Activated B cell treated with CpG ODN at 0.5 μM for 24 hours (primary cell): ENCODE measurements at regions not wholly inside any gene's neighbourhood (a gene's known extent, or its start where the extent isn't known, plus 50 kb on each side); places are given as distances from the start of the nearest gene placed in this dataset.

Experiments used
- ATAC-seq: fragments of 200-7000 bp; cut with Tn5 transposase; one replicate; pipeline ENCODE4 v1.10.0; 2021; ENCODE audit warnings: low read depth, mild to moderate bottlenecking, moderate library complexity
- CTCF ChIA-PET: fragments of 350-600 bp; sonication (Branson Sonifier 250); formaldehyde crosslinking; loops from one replicate; lab custom pipeline; 2021; ENCODE audit warnings: antibody characterized with exemption; lab: Charles Lee
- POLR2A ChIA-PET: fragments of 350-600 bp; sonication (Branson Sonifier 250); formaldehyde crosslinking; loops from one replicate; lab custom pipeline; 2021; ENCODE audit warnings: antibody characterized with exemption; lab: Charles Lee
- DNase-seq: peaks from one replicate; pipeline ENCODE4 v3.0.0; 2022
- H3K27ac Mint-ChIP-seq: one replicate; pipeline ENCODE4 v1.8.0; 2020; ENCODE audit warnings: mixed read lengths
- H3K27me3 Mint-ChIP-seq: one replicate; pipeline ENCODE4 v1.8.0; 2021; ENCODE audit warnings: mixed read lengths
- H3K36me3 Mint-ChIP-seq: one replicate; pipeline ENCODE4 v1.8.0; 2021; ENCODE audit warnings: low read depth, mixed read lengths
- H3K4me1 Mint-ChIP-seq: one replicate; pipeline ENCODE4 v1.8.0; 2021; ENCODE audit warnings: mixed read lengths
- H3K4me3 Mint-ChIP-seq: one replicate; pipeline ENCODE4 v1.8.0; 2020; ENCODE audit warnings: mild to moderate bottlenecking, mixed read lengths
- H3K9me3 Mint-ChIP-seq: one replicate; pipeline ENCODE4 v1.8.0; 2020; ENCODE audit warnings: mixed read lengths
- CTCF ChIP-seq: fragments of 200-600 bp; IDR thresholded peaks from one replicate; pipeline ENCODE4 v1.8.0; 2022; ENCODE audit warnings: antibody characterized with exemption, mild to moderate bottlenecking
- intact Hi-C: fragments of 100-400 bp; cut with micrococcal nuclease; formaldehyde crosslinking; loops from one replicate; pipeline ENCODE4 v1.15.1; 2024

- Mint-ChIP-seq H3K27me3 (no peaks in the 10 kb centered on the region), H3K4me3 (no peak overlapping the region), H3K4me1 (no peaks in the 10 kb centered on the region), H3K9me3 (peaks cover 21% of the 10 kb centered on the region), H3K36me3 (no peaks in the 10 kb centered on the region), H3K27ac (no peak overlapping the region)
- ATAC-seq: no peak
- DNase-seq: no peak
- no peak for TF ChIP-seq CTCF
- ChIA-PET CTCF (no interaction called here), POLR2A (no interaction called here)
- intact Hi-C loops: no loop called here
These were observed 183.5 kb upstream of the DPYD start for GRCh38 chr1:98104289-98104688.

DNA sequence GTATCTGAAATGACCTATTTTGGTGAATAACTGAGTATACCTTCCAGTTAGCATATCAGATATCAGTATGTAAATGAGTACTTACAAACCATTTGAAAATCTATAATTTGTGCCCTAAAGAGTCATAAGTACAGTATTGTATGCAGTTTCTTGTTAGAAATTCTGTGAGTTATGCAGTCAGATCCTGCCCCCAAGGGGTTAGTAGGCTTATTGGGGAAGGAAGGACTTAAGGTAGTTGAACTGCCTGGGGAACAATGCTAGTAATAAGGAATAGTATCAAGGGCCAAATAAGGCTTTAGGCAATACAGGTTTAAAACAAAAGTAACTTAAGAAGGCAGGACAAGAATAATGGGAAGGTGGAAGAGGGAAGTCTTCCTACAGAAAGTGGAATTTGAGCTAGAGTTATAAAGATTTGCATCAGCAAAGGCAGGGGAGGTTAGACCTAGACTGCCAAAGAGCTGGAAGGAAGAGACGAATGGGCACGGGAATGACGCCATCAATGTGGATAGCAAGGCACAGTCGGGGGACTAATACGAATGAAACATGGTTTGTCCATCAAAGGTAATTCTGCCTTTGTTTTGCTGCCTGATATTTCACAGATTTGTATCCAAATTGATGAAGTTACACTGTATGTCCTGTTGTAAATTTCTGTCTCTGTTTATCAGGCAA lies 182.9 kb upstream of the DPYD start:
- DNase-seq: no peak
- H3K36me3 Mint-ChIP-seq: no peaks in the 10 kb centered on the region
- no peak for TF ChIP-seq CTCF
- intact Hi-C loops: no loop called here
- ATAC-seq: no peak
- H3K4me1 Mint-ChIP-seq: no peaks in the 10 kb centered on the region
- no peak overlapping the region for H3K27ac Mint-ChIP-seq
- no peaks in the 10 kb centered on the region for H3K27me3 Mint-ChIP-seq
- CTCF ChIA-PET: no interaction called here
- POLR2A ChIA-PET: no interaction called here
- peaks cover 21% of the 10 kb centered on the region for H3K9me3 Mint-ChIP-seq
- no peak overlapping the region for H3K4me3 Mint-ChIP-seq

- ATAC-seq (no peak), DNase-seq (no peak)
- no peak for TF ChIP-seq CTCF
- ChIA-PET CTCF (no interaction called here), POLR2A (no interaction called here)
- no peak overlapping the region for H3K27ac Mint-ChIP-seq
- H3K27me3 Mint-ChIP-seq: no peaks in the 10 kb centered on the region
- H3K9me3 Mint-ChIP-seq: peaks cover 11% of the 10 kb centered on the region
- H3K4me1 Mint-ChIP-seq: no peaks in the 10 kb centered on the region
- intact Hi-C loops: no loop called here
- no peak overlapping the region for H3K4me3 Mint-ChIP-seq
- H3K36me3 Mint-ChIP-seq: no peaks in the 10 kb centered on the region
These were observed 181.7 kb upstream of the DPYD start for GRCh38 chr1:98102345-98103030.

DNA sequence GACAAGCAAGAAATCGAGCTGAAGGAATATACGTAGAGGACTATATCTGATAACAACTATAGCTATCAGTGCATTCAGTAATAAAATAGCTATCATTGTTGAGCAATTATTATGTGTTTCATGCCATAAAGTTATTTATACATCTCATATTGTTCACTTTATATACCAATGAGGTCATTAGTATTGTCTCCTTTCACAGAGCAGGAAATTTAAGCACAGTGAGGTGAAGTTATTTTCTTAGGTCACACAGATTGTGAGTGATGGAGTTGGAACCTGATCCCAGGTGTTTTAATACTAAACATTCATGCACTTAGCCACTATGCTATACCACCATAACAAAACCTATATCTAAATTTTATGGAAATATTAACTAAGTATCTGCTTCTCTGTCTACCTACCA lies 180.5 kb upstream of the DPYD start:
- intact Hi-C loops: no loop called here
- Mint-ChIP-seq H3K9me3 (peaks cover 4% of the 10 kb centered on the region), H3K4me3 (no peak overlapping the region), H3K4me1 (no peaks in the 10 kb centered on the region), H3K27ac (no peak overlapping the region), H3K27me3 (no peaks in the 10 kb centered on the region), H3K36me3 (no peaks in the 10 kb centered on the region)
- ChIA-PET CTCF (no interaction called here), POLR2A (no interaction called here)
- DNase-seq (no peak), ATAC-seq (no peak)
- TF ChIP-seq CTCF: no peak

DNA sequence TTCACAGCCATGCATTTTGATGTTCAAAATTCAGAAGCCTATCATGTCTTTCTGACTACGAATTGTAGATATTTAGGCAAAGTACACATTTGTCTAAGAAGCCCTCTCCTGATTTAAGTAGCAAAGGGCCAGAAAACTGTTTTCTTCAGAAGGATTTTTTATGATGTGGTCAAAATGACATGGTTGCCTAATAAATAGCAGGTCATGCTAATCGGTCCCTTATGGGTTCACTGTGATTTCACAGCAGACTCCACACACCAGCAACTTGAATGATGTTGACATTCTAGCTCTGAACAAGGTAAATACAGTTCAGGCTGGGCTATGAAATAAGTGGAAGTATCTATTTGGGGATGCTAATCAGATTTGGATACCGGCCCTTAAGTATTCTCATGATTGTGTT lies 178.7 kb upstream of the DPYD start:
- ATAC-seq: no peak
- H3K27ac Mint-ChIP-seq: no peak overlapping the region
- ChIA-PET POLR2A (no interaction called here), CTCF (no interaction called here)
- H3K9me3 Mint-ChIP-seq: no peaks in the 10 kb centered on the region
- H3K27me3 Mint-ChIP-seq: no peaks in the 10 kb centered on the region
- no peak overlapping the region for H3K4me3 Mint-ChIP-seq
- no peaks in the 10 kb centered on the region for H3K4me1 Mint-ChIP-seq
- TF ChIP-seq CTCF: no peak
- no peaks in the 10 kb centered on the region for H3K36me3 Mint-ChIP-seq
- intact Hi-C loops: no loop called here
- DNase-seq: no peak
